ENCODE measurements at regions not wholly inside any gene's neighbourhood (a gene's known extent, or its start where the extent isn't known, plus 50 kb on each side); places are given as distances from the start of the nearest gene placed in this dataset.

DNA sequence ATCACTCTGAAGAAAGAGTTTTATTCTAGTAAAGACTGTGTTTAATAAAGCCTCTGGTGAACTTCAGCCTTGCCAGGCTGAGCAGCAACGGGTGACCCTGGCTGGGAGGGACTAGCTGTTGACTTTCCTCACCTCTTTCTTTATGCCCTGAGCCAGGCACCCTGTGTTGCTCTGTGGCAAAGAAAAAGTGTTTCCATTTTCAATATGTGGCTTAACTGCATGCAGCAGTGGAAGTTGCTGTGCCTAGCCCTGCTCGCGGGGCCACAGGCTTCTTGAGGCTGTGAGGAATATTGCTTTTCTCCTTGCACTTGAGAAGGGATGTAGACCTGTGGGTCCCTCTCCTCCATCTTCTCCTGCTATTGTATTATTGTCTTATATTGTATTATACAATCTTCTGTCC, 67.0 kb downstream of the CXCL12 start:
- H3K36me3 ChIP-seq (ENCODE audit: insufficient read depth, low read length) = no peaks in the 10 kb centered on the region
- H3K27me3 ChIP-seq (ENCODE audit: insufficient read depth, low read length, poor library complexity, severe bottlenecking) = no peaks in the 10 kb centered on the region
- no peak overlapping the region for H2AFZ ChIP-seq (ENCODE audit: low read length)
- H3K4me2 ChIP-seq (ENCODE audit: low read depth, low read length, poor library complexity, severe bottlenecking) = no peak overlapping the region
- H3K9ac ChIP-seq (ENCODE audit: low read depth, low read length, poor library complexity, severe bottlenecking) = no peak overlapping the region
- H4K20me1 ChIP-seq (ENCODE audit: insufficient read depth, low read length, poor library complexity, severe bottlenecking) = no peaks in the 10 kb centered on the region
- H3K4me1 ChIP-seq (ENCODE audit: insufficient read depth, low read length, poor library complexity, severe bottlenecking) = no peaks in the 10 kb centered on the region
- H3K4me3 ChIP-seq (ENCODE audit: low read length, poor library complexity, severe bottlenecking) = no peak overlapping the region
- no peaks in the 10 kb centered on the region for H3K9me3 ChIP-seq (ENCODE audit: insufficient read depth, low read depth, low read length)
- H3K79me2 ChIP-seq (ENCODE audit: insufficient read depth, low read length) = no peaks in the 10 kb centered on the region
- TF ChIP-seq EZH2phosphoT487 (IDR thresholded peaks at IDR 0.05; ENCODE audit: borderline replicate concordance) = no peak
- TF ChIP-seq, protein P1, sequence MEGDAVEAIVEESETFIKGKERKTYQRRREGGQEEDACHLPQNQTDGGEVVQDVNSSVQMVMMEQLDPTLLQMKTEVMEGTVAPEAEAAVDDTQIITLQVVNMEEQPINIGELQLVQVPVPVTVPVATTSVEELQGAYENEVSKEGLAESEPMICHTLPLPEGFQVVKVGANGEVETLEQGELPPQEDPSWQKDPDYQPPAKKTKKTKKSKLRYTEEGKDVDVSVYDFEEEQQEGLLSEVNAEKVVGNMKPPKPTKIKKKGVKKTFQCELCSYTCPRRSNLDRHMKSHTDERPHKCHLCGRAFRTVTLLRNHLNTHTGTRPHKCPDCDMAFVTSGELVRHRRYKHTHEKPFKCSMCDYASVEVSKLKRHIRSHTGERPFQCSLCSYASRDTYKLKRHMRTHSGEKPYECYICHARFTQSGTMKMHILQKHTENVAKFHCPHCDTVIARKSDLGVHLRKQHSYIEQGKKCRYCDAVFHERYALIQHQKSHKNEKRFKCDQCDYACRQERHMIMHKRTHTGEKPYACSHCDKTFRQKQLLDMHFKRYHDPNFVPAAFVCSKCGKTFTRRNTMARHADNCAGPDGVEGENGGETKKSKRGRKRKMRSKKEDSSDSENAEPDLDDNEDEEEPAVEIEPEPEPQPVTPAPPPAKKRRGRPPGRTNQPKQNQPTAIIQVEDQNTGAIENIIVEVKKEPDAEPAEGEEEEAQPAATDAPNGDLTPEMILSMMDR (conservative IDR thresholded peaks at IDR 0.05; ENCODE audit: low read length) = no peak
- no peaks in the 10 kb centered on the region for H3K9me2 ChIP-seq (replicated peaks; ENCODE audit: low read depth, low read length)
- no peaks in the 10 kb centered on the region for H3F3A ChIP-seq (ENCODE audit: low read depth)

DNA sequence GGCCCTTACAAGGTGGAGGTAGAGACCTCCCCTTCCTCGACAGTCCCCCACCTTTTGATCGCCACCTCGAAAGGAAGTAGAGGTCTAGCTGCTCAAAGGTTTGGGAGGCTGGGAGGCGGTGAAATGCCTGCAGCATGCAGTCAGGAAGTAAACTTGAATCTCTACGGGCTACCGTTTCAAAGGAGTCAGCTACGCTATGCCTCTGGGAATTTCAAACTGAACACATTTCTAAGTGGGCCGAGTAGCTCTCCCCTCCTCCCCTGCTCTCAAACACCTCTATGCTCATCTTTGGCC, 68.0 kb downstream of the CXCL12 start:
- H2AFZ ChIP-seq (ENCODE audit: low read length) = no peak overlapping the region
- H3K79me2 ChIP-seq (ENCODE audit: insufficient read depth, low read length) = no peaks in the 10 kb centered on the region
- no peaks in the 10 kb centered on the region for H3K9me3 ChIP-seq (ENCODE audit: insufficient read depth, low read depth, low read length)
- H3K4me3 ChIP-seq (ENCODE audit: low read length, poor library complexity, severe bottlenecking) = no peak overlapping the region
- no peaks in the 10 kb centered on the region for H3K36me3 ChIP-seq (ENCODE audit: insufficient read depth, low read length)
- H3K9me2 ChIP-seq (replicated peaks; ENCODE audit: low read depth, low read length) = no peaks in the 10 kb centered on the region
- no peak for TF ChIP-seq EZH2phosphoT487 (IDR thresholded peaks at IDR 0.05; ENCODE audit: borderline replicate concordance)
- TF ChIP-seq, protein P1 (conservative IDR thresholded peaks at IDR 0.05; ENCODE audit: low read length) = no peak
- H3K4me1 ChIP-seq (ENCODE audit: insufficient read depth, low read length, poor library complexity, severe bottlenecking) = no peaks in the 10 kb centered on the region
- H3F3A ChIP-seq (ENCODE audit: low read depth) = no peaks in the 10 kb centered on the region
- H4K20me1 ChIP-seq (ENCODE audit: insufficient read depth, low read length, poor library complexity, severe bottlenecking) = no peaks in the 10 kb centered on the region
- no peak overlapping the region for H3K9ac ChIP-seq (ENCODE audit: low read depth, low read length, poor library complexity, severe bottlenecking)
- H3K4me2 ChIP-seq (ENCODE audit: low read depth, low read length, poor library complexity, severe bottlenecking) = no peak overlapping the region
- H3K27me3 ChIP-seq (ENCODE audit: insufficient read depth, low read length, poor library complexity, severe bottlenecking) = no peaks in the 10 kb centered on the region

DNA sequence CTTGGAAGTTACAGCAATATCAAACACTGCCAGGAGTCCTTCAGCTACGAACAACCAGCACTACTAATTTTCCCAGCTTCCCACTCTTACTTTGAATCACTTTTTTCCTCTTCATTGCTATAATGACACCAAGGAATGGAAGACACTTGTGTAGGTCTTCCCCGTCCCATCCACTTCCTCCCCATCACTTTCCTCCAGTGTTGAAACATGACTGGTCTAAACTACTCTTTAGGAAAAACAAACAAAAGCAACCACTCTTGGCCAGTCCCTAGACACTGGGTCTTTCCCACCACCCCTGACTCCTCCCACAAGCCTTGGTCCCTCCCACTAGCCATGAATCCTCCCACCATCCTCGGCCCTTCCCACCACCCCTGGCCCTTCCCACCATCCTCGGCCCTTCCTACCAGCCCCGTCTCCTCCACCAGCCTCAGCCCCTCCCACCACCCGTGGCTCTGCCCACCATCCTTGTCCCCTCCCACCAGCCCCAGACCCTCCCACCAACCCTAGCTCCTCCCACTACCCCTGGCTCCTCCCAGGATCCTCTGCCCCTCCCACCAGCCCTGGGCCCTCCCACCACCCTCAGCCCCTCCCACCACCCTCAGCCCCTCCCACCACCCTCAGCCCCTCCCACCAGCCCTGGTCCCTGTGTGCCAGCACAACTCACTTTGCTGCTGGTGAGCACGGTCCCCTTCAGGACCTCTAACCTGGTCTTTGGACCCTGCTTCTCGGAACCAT, 68.5 kb downstream of the CXCL12 start:
- Histone ChIP-seq H3K9me2 (replicated peaks; ENCODE audit: low read depth, low read length) (no peaks in the 10 kb centered on the region), H3K4me1 (ENCODE audit: insufficient read depth, low read length, poor library complexity, severe bottlenecking) (no peaks in the 10 kb centered on the region), H2AFZ (ENCODE audit: low read length) (no peak overlapping the region), H3K4me2 (ENCODE audit: low read depth, low read length, poor library complexity, severe bottlenecking) (no peak overlapping the region), H3K79me2 (ENCODE audit: insufficient read depth, low read length) (no peaks in the 10 kb centered on the region), H4K20me1 (ENCODE audit: insufficient read depth, low read length, poor library complexity, severe bottlenecking) (no peaks in the 10 kb centered on the region), H3F3A (ENCODE audit: low read depth) (no peaks in the 10 kb centered on the region), H3K4me3 (ENCODE audit: low read length, poor library complexity, severe bottlenecking) (no peak overlapping the region), H3K36me3 (ENCODE audit: insufficient read depth, low read length) (no peaks in the 10 kb centered on the region), H3K9ac (ENCODE audit: low read depth, low read length, poor library complexity, severe bottlenecking) (no peak overlapping the region), H3K27me3 (ENCODE audit: insufficient read depth, low read length, poor library complexity, severe bottlenecking) (no peaks in the 10 kb centered on the region), H3K9me3 (ENCODE audit: insufficient read depth, low read depth, low read length) (no peaks in the 10 kb centered on the region)
- no peak for TF ChIP-seq EZH2phosphoT487 (IDR thresholded peaks at IDR 0.05; ENCODE audit: borderline replicate concordance)
- TF ChIP-seq, protein P1 (conservative IDR thresholded peaks at IDR 0.05; ENCODE audit: low read length) = no peak
